ENCODE measurements at regions not wholly inside any gene's neighbourhood (a gene's known extent, or its start where the extent isn't known, plus 50 kb on each side); places are given as distances from the start of the nearest gene placed in this dataset.
"Not testable (repeated sequence)": the region's sequence is repeated elsewhere in the genome, so short reads cannot be mapped to it uniquely, and the experiment has no call there.

- TF ChIP-seq, protein P1, sequence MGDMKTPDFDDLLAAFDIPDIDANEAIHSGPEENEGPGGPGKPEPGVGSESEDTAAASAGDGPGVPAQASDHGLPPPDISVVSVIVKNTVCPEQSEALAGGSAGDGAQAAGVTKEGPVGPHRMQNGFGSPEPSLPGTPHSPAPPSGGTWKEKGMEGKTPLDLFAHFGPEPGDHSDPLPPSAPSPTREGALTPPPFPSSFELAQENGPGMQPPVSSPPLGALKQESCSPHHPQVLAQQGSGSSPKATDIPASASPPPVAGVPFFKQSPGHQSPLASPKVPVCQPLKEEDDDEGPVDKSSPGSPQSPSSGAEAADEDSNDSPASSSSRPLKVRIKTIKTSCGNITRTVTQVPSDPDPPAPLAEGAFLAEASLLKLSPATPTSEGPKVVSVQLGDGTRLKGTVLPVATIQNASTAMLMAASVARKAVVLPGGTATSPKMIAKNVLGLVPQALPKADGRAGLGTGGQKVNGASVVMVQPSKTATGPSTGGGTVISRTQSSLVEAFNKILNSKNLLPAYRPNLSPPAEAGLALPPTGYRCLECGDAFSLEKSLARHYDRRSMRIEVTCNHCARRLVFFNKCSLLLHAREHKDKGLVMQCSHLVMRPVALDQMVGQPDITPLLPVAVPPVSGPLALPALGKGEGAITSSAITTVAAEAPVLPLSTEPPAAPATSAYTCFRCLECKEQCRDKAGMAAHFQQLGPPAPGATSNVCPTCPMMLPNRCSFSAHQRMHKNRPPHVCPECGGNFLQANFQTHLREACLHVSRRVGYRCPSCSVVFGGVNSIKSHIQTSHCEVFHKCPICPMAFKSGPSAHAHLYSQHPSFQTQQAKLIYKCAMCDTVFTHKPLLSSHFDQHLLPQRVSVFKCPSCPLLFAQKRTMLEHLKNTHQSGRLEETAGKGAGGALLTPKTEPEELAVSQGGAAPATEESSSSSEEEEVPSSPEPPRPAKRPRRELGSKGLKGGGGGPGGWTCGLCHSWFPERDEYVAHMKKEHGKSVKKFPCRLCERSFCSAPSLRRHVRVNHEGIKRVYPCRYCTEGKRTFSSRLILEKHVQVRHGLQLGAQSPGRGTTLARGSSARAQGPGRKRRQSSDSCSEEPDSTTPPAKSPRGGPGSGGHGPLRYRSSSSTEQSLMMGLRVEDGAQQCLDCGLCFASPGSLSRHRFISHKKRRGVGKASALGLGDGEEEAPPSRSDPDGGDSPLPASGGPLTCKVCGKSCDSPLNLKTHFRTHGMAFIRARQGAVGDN (IDR thresholded peaks at IDR 0.05): not testable (repeated sequence)
- not testable (repeated sequence) for TF ChIP-seq LARP7 (IDR thresholded peaks at IDR 0.05); CTCF (IDR thresholded peaks at IDR 0.05 in 2 of 3, conservative IDR thresholded peaks at IDR 0.05 in 1 of 3; ENCODE audit: control insufficient read depth in 2 of 3, extremely low read depth in 1 of 3, insufficient read depth in 1 of 3, low read depth in 3 of 3, low read length in 3 of 3); TAF1 (IDR thresholded peaks at IDR 0.05; ENCODE audit: borderline replicate concordance, low read depth, low read length); EP300 (IDR thresholded peaks at IDR 0.05; ENCODE audit: borderline replicate concordance in 1 of 2, control insufficient read depth in 1 of 2, low read depth in 2 of 2, low read length in 2 of 2); POLR2A (IDR thresholded peaks at IDR 0.05; ENCODE audit: low read depth, low read length); RCOR1 (conservative IDR thresholded peaks at IDR 0.05; ENCODE audit: low read depth, low read length); TCF3 (IDR thresholded peaks at IDR 0.05; ENCODE audit: borderline replicate concordance, insufficient read depth, low read depth, low read length); POLR2AphosphoS5 (IDR thresholded peaks at IDR 0.05; ENCODE audit: low read length)
- TF ChIP-seq, protein P2, sequence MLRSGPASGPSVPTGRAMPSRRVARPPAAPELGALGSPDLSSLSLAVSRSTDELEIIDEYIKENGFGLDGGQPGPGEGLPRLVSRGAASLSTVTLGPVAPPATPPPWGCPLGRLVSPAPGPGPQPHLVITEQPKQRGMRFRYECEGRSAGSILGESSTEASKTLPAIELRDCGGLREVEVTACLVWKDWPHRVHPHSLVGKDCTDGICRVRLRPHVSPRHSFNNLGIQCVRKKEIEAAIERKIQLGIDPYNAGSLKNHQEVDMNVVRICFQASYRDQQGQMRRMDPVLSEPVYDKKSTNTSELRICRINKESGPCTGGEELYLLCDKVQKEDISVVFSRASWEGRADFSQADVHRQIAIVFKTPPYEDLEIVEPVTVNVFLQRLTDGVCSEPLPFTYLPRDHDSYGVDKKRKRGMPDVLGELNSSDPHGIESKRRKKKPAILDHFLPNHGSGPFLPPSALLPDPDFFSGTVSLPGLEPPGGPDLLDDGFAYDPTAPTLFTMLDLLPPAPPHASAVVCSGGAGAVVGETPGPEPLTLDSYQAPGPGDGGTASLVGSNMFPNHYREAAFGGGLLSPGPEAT (IDR thresholded peaks at IDR 0.05; ENCODE audit: low read depth): not testable (repeated sequence)
Observed at GRCh38 chr2:192524214-192524613, 329.5 kb upstream of the TMEFF2 start.

All from GM12878 (cell line).